ENCODE measurements at regions not wholly inside any gene's neighbourhood (a gene's known extent, or its start where the extent isn't known, plus 50 kb on each side); places are given as distances from the start of the nearest gene placed in this dataset.
"Not testable (repeated sequence)": the region's sequence is repeated elsewhere in the genome, so short reads cannot be mapped to it uniquely, and the experiment has no call there.

DNA sequence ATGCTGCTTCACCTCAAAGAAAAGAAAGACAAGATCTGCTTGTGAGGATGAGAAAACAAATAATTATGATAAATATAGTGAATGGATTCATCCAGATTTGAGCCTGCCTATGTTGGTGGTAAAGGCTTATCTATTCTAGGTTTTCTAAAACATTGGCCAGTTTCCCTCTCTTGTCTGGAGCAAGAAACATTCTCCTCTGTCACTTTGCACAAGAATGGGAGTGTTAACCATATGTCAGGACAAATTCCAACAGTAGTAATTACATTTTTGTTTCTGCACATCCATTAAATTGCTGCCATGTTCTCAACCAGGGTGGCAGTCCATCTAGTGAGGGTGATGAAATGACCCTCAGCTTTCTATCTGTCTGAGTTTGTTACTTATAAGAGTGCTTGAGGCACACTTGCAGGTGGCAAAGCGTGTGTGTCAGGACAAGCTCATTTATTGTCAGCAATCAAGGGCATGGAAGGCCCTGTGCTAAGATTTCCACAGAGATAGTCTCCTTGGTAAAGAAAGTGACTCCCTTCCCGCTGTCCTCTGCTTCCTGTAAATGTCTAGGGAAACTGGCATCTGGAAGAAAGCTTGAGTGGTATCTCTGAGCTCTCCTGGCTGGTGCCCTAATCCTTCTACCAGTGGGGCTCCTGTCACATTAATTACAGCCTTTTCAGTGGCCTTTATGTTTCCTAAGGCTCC, 502.1 kb upstream of the FLRT2 start:
- no peak for DNase-seq

DNA sequence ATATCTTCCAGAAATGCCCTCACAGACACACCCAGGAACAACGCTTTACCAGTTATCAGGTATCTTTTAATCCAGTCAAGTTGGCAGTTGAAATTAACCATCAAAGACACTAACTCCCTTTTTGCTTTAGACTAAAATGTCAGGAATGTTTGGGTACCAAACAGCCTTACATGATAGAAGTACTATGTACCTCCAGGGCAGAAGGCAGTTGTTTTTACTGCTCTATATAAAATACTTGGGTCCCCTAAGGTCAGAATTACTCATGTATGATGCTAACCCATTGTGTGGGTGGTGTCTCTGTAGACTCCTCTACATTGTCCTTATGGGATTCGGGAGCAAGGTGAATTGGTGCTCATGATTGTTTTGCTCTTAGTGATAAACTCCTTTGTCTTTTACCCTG, 492.5 kb upstream of the FLRT2 start:
- DNase-seq, result no peak

DNA sequence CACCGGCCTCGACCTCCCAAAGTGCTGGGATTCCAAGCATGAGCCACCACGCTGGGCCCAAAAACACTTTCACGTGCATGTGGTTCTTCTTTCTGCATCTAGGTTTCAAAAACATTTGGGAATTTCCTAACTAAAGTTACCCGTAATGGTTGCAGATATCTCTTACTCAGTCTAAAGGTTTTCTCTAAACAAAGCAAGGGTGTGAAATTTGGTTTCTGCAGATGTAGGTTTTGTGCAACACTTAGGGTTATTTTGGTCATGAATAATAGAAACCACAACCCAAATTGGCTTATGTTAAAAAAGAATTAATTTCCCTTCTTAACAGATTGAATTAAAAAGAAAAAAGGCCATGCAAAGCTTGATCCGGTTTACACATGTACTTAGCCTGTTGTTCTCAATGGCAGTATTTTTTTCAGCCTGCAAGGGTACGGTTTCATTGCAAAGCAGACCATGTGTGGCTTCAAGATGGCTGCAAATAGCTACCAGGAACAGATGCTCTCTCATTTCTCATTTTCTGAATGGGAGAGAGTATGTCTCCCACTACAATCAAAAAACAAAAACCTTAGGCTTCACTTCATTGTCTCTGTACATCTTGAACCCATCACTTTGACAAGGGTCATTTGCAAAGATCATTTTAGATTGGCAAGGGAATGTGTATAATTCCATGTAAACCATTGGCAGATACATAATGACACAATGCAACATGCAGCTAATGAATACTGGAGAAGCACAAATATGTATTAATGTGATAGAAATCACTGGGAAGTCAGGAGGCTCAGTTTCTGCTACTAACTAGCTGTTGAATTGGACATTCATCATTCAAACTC, 491.2 kb upstream of the FLRT2 start:
- no peak for DNase-seq

DNA sequence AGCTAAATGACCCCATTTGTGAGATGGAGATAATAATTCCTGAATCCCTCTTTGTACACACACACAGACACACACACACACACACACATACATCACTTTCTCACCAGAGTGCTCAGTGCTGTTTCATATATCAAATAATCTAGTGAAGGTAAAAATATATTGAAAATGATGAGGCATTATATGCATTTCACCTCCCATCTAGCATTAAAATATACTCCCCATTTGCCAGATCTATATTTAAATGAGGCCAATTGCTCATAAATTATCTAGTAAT, 490.7 kb upstream of the FLRT2 start:
- DNase-seq, result no peak

DNA sequence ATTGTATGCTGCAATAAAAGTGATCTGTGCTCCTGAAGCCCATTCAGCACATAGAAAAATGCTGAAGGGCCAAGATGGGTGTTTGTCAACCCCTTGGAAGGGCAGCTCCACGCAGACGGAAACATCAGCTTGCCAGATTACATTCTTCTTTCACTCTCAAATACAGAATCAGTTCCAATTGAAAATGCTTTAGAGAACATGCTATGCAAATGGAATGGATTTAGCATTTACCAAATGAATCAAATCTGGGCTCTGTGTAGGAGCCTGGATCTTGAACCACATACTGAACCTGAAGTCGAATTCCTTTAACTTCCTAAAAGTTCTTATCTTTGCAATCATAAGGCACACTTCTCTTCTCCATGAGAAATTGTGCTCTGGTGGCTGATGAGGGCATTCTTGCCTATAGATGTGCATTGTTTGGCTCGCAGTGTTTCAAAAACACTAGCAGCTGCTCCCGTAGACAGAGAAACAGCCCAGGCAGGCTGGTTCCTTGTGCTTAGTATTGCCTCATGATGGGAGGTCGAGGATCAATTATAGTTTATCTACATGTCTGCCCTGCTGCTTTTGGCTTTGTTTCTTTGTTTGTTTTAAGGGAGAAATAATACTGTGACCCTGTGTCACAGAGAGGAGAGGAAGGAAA, 489.8 kb upstream of the FLRT2 start:
- DNase-seq, result no peak

DNA sequence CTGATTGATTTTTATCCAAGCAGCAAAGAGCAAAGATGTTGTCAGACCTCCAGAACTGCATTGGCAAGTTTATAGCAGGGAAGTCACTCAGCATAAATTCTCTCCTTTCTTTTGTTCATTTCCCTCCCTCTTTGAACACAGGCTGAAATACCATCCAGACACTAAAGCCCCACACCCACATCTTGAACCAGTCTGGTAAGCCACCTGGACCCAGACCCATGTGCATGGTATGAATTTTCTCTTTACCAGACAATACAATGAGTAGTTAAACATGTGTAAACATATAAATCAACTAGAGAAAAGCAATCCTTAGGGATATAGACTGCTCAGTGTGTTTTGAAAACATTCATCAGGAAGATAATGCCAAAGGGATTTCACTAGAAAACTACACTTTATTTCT, 488.3 kb upstream of the FLRT2 start:
- peak; percentile 4 for DNase-seq

DNA sequence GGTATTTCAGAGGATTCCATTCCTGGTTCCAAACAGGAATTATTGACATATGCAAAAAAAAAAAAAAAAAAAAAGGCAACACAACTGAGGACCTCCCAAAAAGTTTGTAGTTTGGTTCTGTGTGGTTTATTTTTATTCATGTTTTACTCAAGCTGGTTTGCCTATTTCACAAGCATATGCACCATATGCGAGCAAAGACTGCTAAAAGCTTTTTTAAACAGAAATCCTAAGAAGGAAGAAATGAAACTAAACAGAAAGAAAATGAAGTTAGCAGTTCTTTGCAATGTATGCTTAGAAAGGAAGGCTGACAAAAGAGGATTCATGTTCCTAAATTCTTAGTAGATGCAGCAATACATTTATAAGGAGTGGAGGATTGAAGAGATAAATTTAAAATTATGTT, 487.6 kb upstream of the FLRT2 start:
- DNase-seq, result no peak

DNA sequence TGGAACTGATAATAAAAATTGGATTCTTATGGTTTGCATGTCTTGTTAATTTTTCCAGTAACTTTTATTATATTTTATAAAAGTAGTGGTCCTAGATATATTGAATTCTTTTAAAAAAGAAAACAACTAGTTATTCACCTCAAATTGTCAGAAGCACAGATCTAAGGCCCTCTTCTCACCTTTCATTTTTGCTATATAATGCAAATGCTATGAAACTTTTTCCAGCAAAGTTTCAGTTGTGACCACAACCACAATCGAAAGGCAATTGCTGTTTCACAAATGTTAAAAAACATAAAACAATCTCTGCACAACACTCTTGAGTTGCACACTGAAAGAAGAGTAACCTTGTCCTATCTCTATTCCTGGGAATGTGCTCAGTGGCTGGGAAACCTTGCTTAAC, 479.8 kb upstream of the FLRT2 start:
- no peak for DNase-seq

DNA sequence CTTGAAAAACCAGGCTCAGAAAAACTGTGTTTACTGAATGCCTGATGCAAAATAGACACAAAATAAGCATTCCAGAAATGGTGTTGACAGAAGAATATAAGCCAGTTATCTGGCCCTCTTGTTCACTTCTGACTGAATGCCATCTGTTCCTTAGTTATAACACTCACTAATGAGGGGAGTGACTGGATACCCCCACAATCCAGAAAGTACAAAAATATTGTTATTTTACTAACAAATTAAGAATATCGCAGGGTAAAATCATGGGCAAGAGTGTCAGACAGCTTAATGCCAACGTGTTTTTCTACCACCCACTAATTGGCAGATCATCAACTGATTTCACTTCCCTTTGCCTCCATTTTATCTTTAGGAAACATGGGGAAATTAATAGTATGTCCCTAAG, 477.3 kb upstream of the FLRT2 start:
- DNase-seq, result no peak

DNA sequence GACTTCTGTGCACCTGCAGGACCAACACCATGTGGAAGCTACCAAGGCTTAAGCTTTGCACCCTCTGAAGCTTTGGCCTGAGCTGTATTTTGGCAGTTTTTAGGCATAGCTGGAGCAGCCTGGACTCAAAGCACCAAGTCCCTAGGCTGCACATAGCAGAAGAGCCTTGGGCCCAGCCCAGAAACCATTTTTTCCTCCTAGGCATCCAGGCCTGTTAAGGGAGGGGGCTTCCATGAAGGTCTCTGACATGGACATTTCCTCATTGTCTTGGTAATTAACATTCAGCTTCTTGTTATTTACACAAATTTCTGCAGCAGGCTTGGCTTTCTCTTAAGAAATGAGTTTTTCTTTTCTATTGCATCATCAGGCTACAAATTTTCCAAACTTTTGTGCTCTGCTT, 475.8 kb upstream of the FLRT2 start:
- DNase-seq, result no peak

DNA sequence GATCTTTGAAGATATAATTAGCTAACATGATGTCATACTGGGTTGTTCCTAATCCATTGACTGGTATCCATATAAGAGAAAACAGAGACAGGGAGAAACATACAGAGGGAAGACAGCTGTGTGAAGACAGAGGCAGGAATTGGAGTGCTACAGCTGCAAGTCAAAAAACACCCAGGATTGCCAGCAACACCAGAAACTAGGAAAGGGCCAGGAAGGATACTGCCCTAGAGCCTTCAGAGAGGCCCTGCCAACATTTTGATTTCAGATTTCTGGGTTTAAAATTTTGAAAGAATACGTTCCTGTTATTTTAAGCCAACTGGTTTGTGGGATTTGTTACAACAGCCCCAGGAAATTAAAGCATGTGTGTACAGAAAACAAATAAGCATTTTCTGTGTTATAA, 473.7 kb upstream of the FLRT2 start:
- no peak for DNase-seq

DNA sequence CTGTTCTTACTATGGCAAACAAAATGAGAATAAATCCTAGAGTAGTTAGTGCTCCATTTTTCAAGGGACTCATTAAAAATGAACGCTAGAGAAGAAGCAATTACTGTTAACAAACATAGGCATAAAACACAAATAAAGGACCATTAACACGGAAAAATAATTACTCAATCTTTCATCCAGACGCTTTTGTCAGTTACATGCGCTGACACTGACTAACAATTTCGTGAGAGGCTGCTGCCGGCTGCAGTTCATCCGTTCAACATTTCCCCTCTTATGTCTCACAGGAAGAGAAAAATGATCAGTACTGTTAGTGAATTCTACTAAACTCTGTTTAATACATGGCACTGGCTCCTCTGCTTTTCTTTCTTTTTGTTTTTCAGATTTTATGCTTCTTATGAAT, 472.7 kb upstream of the FLRT2 start:
- no peak for DNase-seq

DNA sequence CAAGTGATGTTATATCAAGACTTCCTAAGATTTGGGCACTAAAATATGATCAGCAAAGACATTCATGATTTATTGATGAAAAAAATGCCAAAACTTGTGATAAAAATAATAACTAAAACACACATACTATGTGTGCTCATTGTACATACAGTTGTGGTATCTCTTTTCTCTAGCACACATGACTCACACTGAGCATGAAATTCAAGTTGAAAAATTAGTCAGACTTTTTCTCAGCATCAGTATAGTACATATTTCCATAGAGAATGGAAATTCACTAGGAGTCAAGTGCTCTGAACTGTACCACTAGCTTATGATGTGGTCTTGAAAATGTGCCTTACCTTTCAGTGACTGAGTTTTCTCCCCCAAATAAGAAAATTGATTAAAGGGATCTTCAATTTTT, 471.8 kb upstream of the FLRT2 start:
- no peak for DNase-seq

DNA sequence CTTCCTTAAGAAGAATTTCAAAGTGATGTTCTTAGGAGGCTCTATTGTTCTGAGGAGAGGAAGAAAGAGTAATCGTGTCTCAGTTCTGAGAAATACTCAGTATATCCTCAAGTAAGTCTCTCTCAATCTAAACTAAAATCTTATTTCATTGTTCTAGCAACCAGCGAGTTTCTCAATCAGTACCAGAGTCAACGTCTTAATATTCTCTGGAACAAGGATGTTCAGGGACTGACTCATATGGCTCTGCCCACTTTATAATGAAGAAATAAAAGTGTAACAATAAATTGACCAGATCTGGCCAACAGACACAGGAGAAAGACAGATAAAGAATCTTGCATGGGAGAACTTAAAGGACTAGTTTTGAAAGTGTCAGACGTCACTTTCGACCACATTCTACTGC, 469.8 kb upstream of the FLRT2 start:
- no peak for DNase-seq

DNA sequence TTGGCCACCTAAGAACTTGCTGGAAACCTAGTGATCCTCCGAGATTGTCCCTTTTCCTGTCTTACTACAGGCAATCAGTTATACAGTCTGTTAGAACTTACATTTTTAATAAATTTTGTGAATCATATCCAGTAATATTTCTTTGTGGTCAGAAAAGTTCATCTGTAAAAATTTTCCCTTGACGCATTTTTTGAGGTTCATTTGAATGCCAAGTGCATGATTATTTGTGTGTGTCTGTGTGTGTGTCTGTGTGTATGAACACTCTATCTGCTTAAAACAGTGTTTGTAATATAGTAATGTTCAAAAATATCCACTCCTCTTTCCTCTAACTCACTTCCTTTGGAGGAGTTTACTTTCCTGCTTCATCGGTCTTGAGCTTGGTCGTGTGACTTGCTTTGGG, 468.7 kb upstream of the FLRT2 start:
- DNase-seq, result no peak

DNA sequence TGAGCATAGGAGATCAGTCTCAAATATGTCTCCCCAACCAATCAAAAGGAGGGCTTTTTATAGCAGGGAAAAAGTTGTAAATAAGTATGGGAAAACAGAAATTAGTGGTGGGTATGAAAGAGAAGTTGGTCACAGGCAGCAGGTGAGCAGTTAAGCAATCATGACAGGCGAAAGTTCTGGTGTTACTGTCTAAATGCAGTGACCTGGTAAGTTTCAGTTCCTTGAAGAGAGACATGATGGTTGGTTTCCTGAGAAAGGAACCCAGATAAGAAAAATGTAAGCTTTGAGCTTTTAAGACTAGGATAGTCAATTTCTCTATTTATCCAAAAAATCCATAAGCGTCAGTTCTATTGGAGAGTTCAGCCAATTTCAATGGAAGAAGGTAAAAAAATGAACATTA, 466.2 kb upstream of the FLRT2 start:
- no peak for DNase-seq

DNA sequence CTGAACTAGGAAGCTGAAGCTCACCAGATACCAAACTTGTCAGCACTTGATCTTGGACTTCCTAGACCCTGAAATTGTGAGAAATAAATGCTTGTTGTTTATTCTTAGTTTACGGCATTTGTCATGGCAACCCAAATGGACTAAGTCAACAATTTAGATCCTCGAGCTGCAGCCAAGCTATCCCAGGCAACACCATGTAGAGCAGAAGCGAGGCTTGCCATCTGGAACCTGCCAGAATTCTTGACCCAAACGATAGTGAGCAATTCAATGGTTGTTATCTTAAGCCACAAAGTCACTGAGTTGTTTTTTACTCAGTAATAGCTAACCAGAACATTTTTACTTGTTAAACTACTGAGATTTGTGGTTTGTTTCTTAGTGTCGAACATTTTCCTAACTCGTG, 458.5 kb upstream of the FLRT2 start:
- no peak for DNase-seq

DNA sequence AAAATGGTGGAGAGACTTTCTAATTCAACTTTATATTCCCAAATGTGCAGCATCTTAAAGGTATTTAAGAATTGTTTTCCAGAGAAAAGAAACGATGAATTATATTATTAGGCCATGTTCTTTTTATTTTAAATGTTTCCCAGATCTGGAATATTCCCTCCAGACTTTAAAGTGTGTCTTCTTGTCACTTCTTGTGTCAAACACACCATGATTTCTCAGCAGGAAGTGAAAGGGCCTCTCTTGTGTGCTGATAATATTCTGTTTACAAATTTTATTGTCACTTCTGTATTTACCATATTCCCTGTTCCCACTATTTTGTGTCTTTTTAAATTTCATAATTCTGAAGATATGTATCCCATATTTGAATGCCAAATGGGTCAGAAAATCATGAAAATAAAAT, 455.0 kb upstream of the FLRT2 start:
- no peak for DNase-seq

DNA sequence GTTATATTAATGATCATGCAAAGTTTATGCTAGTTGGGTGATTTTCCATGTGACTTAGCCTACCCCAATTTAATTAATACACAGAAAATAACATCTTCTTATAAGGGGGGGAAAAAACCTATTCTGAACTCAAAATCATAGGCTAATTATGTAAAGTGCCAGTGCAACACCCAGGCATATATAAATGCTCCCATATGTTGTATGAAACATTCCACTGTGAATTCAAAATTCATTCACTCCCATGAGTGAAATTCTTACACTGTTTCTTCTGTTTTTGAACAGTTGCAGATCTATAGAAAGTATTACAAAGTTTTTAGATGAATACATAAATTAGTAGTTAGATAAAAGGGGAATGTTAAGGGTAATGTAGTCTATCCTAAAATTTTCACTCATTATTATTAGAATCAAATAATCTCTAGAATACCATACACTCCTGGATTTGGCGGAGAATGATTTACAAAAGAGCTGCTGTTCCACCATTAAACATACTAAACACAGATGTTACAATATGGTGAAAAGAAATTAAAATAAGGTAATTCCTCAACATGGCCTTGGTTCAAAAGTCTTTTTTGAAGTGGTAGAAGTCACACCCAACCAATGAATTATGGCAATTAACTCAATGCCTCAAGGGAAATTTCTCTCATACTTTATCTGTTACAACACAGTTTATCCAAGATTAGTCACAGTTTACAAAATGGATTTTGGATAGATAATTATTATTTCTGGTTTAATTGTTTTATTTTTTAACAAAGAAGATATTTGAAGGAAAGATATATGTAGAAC, 454.1 kb upstream of the FLRT2 start:
- DNase-seq, result no peak

DNA sequence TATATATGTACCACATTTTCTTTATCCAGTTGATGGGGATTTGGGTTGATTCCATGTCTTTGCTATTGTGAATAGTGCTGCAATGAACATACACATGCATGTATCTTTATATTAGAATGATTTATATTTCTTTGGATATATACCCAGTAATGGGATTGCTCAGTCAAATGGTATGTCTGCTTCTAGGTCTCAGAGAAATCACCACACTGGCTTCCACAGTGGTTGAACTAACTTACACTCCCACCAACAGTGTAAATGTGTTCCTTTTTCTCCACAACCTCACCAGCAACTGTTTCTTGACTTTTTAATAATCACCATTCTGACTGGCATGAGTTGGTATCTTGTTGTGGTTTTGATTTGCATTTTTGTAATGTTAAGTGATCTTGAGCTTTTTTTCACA, 452.2 kb upstream of the FLRT2 start:
- not testable (repeated sequence) for DNase-seq

DNA sequence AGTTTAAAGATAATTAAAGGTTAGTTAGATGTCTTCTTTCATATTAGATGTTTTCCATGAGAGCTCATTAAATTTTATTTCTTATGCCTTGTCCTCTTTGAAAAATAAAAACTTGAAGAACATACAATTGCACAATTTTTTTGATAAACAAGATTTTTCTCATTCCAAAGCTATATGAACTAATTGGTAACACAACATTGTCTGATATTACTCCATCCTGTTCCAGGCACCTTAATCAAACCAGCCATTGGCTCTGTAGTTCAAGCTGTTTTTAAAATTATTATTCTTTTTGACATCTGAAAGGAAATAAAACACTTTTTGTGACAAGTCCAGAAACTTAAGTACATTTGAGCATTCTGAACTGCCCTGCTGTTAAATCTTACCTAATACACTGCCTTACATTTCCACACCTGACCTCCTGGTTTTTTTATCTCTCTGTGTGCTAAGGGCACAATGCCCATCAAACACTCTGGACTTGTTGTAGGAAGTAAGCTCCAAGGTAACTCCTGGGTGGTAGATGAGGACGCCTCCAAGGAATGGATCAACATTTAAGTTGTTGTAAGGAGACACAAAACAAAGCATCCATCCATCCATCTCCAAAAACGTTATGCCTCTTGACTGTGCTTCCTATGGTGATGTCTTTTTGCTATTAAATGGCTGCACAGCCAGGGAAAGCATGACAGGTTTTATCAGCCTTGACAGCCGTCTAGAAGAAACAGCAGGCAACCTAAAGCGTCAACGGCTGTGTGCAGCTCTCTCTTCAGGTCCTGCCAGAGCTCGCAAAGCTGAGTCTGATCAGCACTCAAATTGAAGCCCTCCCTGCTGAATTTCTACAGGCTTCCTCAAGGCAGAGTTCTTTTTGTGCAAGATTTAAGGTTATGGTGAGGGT, 449.9 kb upstream of the FLRT2 start:
- no peak for DNase-seq

DNA sequence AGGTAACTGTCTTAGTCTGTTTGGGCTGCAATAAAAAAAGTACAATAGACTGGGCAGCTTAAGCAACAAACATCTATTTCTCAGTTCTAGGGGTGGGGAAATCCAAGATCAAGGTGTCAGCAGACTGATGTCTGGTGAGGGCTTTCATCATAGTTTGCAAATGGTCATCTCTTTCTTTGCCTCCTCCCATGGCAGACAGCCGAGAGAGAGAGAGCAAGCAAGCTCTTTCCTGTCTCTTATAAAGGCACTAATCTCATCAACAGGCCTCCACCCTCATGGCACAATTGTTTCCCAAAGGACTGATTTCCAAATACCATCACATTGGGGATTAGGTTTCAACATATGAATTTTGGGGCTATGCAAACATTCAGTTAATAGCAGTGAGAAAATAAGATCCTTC, 445.6 kb upstream of the FLRT2 start:
- DNase-seq, result no peak

DNA sequence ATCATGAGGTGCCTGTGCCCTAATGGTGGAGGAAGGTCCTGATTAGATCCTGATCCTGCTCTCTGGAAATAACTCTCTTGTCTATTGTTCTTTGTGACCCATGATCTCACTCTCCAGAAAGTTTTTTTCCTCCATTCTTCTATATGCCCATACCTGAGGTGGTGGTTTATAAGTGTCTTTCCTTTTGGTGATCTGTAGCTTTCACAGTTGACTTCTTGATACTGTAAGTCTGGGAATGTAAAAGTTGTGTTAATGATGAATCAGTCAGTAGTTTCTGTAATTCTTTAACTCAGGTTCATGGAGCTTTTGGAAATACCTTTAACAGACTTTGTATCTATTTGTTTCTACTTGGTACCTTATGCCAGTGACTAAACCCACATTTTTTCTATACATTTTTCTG, 444.0 kb upstream of the FLRT2 start:
- no peak for DNase-seq

Measured in NCI-H1417 treated with DMSO at 0.1 percent for 48 hours (cell line).